ENCODE measurements at regions not wholly inside any gene's neighbourhood (a gene's known extent, or its start where the extent isn't known, plus 50 kb on each side); places are given as distances from the start of the nearest gene placed in this dataset.
A peak's percentile ranks its signal among the peaks of the same experiment; 100 is the strongest.
"Not testable (repeated sequence)": the region's sequence is repeated elsewhere in the genome, so short reads cannot be mapped to it uniquely, and the experiment has no call there.

- no peak overlapping the region for H3K4me3 ChIP-seq (ENCODE audit: low read depth, low read length)
- peak; percentile 56 for DNase-seq (ENCODE audit: low read depth, low spot score)
- in situ Hi-C loops (cut with HindIII; ENCODE audit: low sequenced_read_pairs), result no loop called here
- TF ChIP-seq CTCF (IDR thresholded peaks at IDR 0.05; ENCODE audit: low read depth, low read length), result no peak
Measured at GRCh38 chr4:30863021-30863420, 142.9 kb downstream of the PCDH7 start.

- no peak overlapping the region for H3K4me3 ChIP-seq (ENCODE audit: low read depth, low read length)
- TF ChIP-seq CTCF (IDR thresholded peaks at IDR 0.05; ENCODE audit: low read depth, low read length), result no peak
- in situ Hi-C loops (cut with HindIII; ENCODE audit: low sequenced_read_pairs), result no loop called here
- no peak for DNase-seq (ENCODE audit: low read depth, low spot score)
Measured at GRCh38 chr4:30865691-30866090, 145.5 kb downstream of the PCDH7 start.

- in situ Hi-C loops (cut with HindIII; ENCODE audit: low sequenced_read_pairs), result no loop called here
- TF ChIP-seq CTCF (IDR thresholded peaks at IDR 0.05; ENCODE audit: low read depth, low read length), result no peak
- no peak overlapping the region for H3K4me3 ChIP-seq (ENCODE audit: low read depth, low read length)
- peak; percentile 39 for DNase-seq (ENCODE audit: low read depth, low spot score)
Measured at GRCh38 chr4:30866346-30866745, 146.2 kb downstream of the PCDH7 start.

- no peak overlapping the region for H3K4me3 ChIP-seq (ENCODE audit: low read depth, low read length)
- in situ Hi-C loops (cut with HindIII; ENCODE audit: low sequenced_read_pairs), result no loop called here
- TF ChIP-seq CTCF (IDR thresholded peaks at IDR 0.05; ENCODE audit: low read depth, low read length), result no peak
- DNase-seq (ENCODE audit: low read depth, low spot score), result peak; percentile 22
Measured at GRCh38 chr4:30866907-30867306, 146.7 kb downstream of the PCDH7 start.

- H3K4me3 ChIP-seq (ENCODE audit: low read depth, low read length), result no peak overlapping the region
- no peak for TF ChIP-seq CTCF (IDR thresholded peaks at IDR 0.05; ENCODE audit: low read depth, low read length)
- in situ Hi-C loops (cut with HindIII; ENCODE audit: low sequenced_read_pairs), result no loop called here
- DNase-seq (ENCODE audit: low read depth, low spot score), result peak; percentile 24
Measured at GRCh38 chr4:30867427-30867826, 147.3 kb downstream of the PCDH7 start.

GRCh38 chr4:30868111-30868895 lies 148.1 kb downstream of the PCDH7 start:
- no peak for TF ChIP-seq CTCF (IDR thresholded peaks at IDR 0.05; ENCODE audit: low read depth, low read length)
- in situ Hi-C loops (cut with HindIII; ENCODE audit: low sequenced_read_pairs), result no loop called here
- no peak for DNase-seq (ENCODE audit: low read depth, low spot score)

GRCh38 chr4:30869387-30869786 lies 149.2 kb downstream of the PCDH7 start:
- DNase-seq (ENCODE audit: low read depth, low spot score); H3K4me3 ChIP-seq (ENCODE audit: low read depth, low read length); in situ Hi-C loops (cut with HindIII; ENCODE audit: low sequenced_read_pairs): not testable (repeated sequence)

More at GRCh38 chr4:30868111-30868895, 148.1 kb downstream of the PCDH7 start:
- no peak overlapping the region for H3K4me3 ChIP-seq (ENCODE audit: low read depth, low read length)

Measured in astrocyte of the spinal cord (primary cell).